NCI-H2227 (cell line): ENCODE measurements at regions not wholly inside any gene's neighbourhood (a gene's known extent, or its start where the extent isn't known, plus 50 kb on each side); places are given as distances from the start of the nearest gene placed in this dataset.

Experiments
- DNase-seq: peaks from one replicate; lab custom pipeline; 2025; ENCODE audit not compliant: unreplicated experiment; lab: John Stamatoyannopoulos, UW

- DNase-seq, result peak; percentile 45
Measured at GRCh38 chr17:77867976-77868713, 90.4 kb upstream of the TNRC6C start.

GRCh38 chr17:77869041-77869599 lies 89.4 kb upstream of the TNRC6C start:
- no peak for DNase-seq

- no peak for DNase-seq
Measured at GRCh38 chr17:77869665-77870132, 88.8 kb upstream of the TNRC6C start.

- DNase-seq, result no peak
Measured at GRCh38 chr17:77872199-77872598, 86.3 kb upstream of the TNRC6C start.

GRCh38 chr17:77872714-77873499 lies 85.6 kb upstream of the TNRC6C start:
- no peak for DNase-seq

GRCh38 chr17:77873500-77874302 lies 84.8 kb upstream of the TNRC6C start:
- DNase-seq, result no peak

- DNase-seq, result no peak
Measured at GRCh38 chr17:77874303-77875050, 84.0 kb upstream of the TNRC6C start.

GRCh38 chr17:77875051-77875780 lies 83.3 kb upstream of the TNRC6C start:
- DNase-seq, result no peak

GRCh38 chr17:77875881-77876509 lies 82.5 kb upstream of the TNRC6C start:
- DNase-seq, result no peak

GRCh38 chr17:77877036-77877435 lies 81.5 kb upstream of the TNRC6C start:
- no peak for DNase-seq

GRCh38 chr17:77877646-77878355 lies 80.7 kb upstream of the TNRC6C start:
- no peak for DNase-seq

- DNase-seq, result no peak
Measured at GRCh38 chr17:77879226-77879895, 79.1 kb upstream of the TNRC6C start.

GRCh38 chr17:77879896-77880280 lies 78.6 kb upstream of the TNRC6C start:
- DNase-seq, result no peak

GRCh38 chr17:77880711-77881450 lies 77.6 kb upstream of the TNRC6C start:
- DNase-seq, result no peak

GRCh38 chr17:77881545-77881944 lies 77.0 kb upstream of the TNRC6C start:
- peak; percentile 62 for DNase-seq

- no peak for DNase-seq
Measured at GRCh38 chr17:77882040-77882439, 76.5 kb upstream of the TNRC6C start.

GRCh38 chr17:77882481-77883212 lies 75.9 kb upstream of the TNRC6C start:
- no peak for DNase-seq
